Right ventricle myocardium inferior (tissue), 1 donor: ENCODE measurements at regions not wholly inside any gene's neighbourhood (a gene's known extent, or its start where the extent isn't known, plus 50 kb on each side); places are given as distances from the start of the nearest gene placed in this dataset.
A peak's percentile ranks its signal among the peaks of the same experiment; 100 is the strongest.

Experiments
- ATAC-seq: fragments of 200-7000 bp; cut with Tn5 transposase; one replicate; pipeline ENCODE4 v1.9.1; 2020; ENCODE audit warnings: mild to moderate bottlenecking, moderate library complexity
- DNase-seq: peaks from one replicate; pipeline ENCODE4 v3.0.0; 2021; ENCODE audit errors: missing footprints
- intact Hi-C: fragments of 100-400 bp; cut with DNase I; formaldehyde crosslinking; loops from one replicate; pipeline ENCODE4 v1.11.0; 2022
- donor health status: DM: no; HTN: yes; CAD: no; lungs with severe emphysema.

GRCh38 chr10:88097092-88097516 lies 233.7 kb downstream of the PTEN start:
- DNase-seq (peak; percentile 70), ATAC-seq (no peak)
- intact Hi-C loops: no loop called here

GRCh38 chr10:88097536-88097935 lies 234.1 kb downstream of the PTEN start:
- ATAC-seq: no peak
- intact Hi-C loops: no loop called here
- no peak for DNase-seq

- intact Hi-C loops: no loop called here
- ATAC-seq (no peak), DNase-seq (no peak)
These were observed 236.9 kb downstream of the PTEN start for GRCh38 chr10:88100281-88100680.

- no peak for DNase-seq
- intact Hi-C loops: no loop called here
- ATAC-seq: no peak
These were observed 238.2 kb downstream of the PTEN start for GRCh38 chr10:88101666-88102065.

DNA sequence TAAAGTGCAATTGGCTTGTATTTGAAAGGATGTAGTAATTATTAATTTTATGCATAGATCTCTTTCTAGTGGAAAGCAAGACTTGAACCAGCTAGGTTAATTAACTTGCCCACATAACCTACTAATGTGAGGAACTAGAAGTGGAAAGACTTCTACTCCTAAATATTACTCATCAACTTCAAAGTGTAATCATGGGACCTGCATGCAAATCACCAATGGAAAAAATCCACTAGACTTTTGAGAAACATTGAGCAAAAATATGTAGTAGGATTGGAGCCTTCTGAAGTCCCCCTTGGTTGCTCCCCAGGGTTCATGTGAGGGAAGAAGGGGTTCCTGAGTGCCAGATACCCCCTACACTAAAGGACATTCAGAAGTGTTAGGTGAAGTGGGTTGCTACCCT lies 240.2 kb downstream of the PTEN start:
- DNase-seq: no peak
- intact Hi-C loops: no loop called here
- no peak for ATAC-seq

GRCh38 chr10:88104223-88104622 lies 240.8 kb downstream of the PTEN start:
- no peak for DNase-seq
- ATAC-seq: no peak
- intact Hi-C loops: no loop called here

- DNase-seq: no peak
- no peak for ATAC-seq
- intact Hi-C loops: no loop called here
These were observed 242.9 kb downstream of the PTEN start for GRCh38 chr10:88106366-88106765.

DNA sequence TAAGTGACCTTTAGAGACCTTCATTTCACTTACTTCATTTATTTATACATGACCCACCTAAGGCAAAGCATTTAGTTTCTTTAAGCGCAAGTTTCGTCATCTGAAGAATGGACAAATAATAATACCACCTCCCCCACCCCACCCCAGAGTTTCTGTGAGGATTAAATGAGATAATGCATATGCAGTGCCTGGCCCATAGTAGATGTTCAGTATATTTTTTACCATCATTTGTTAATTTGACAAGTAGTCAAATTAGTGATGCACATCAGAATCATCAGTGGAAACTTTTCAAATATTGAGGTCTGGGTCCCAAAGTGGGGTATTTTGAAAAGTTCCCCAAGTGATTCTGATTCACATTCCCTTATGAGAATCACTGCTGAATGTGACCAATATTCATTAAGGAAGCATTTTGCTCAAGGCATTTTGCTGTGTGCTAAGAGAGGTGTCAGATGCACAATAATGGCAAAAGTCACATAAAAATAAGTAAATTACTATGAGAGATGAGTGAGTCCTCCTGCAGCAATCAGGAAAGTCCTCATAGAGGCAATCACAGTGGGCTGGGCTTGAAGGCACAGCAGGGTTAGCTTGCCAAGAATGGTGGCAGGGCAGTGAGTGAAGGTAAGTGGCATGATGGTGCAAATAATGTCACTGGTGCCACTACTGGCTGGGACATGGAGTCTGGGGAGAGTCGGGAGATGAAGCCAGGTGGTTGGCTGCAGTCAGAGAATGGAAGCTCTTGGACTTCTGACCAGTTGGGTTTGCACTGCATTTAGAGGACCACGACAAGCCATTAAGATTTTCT lies 244.1 kb downstream of the PTEN start:
- ATAC-seq (no peak), DNase-seq (no peak)
- intact Hi-C loops: no loop called here

DNA sequence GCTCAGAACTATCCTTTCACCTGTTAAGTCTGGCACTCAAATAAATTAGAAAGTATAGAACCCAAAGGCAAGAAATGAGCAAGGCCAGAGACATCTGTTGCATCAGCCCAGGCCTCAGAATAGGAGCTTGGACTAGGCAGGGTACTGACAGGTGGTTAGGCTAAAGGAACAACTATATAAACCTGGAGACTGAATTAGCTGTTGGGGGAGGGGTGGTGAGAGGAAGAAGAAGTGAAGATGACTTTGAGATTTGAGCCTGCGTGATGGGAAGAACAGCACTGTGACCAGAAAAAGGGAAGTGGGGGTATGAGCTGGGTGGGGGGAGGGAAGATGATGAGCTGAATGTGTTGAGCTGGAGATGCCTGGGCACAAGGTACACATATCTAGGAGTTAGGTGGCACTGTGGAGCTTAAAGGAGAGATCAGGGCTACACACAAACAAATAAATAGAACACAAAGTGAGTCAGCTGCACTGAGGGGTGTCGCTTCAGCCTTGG lies 244.7 kb downstream of the PTEN start:
- ATAC-seq: peak; percentile 26
- intact Hi-C loops: no loop called here
- no peak for DNase-seq

DNA sequence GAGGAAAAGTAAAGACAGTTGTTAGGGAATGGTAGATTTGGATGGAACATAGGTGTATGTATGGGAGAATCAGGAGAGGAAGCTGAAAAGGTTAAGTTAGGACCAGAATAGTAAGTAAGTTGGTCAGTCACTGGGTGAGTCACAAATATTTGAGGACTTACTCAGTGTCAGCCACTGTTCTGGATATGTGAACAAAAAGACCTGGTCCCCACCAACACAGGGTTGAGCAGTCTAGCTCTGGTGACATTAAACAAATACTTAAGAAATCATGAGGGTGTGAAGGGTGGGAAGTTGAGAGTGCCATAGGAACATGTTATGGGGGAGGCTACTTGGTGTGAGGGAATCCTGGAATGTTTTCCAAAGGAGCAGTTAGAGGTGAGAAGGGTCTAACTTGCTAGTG lies 246.9 kb downstream of the PTEN start:
- intact Hi-C loops: loop anchor here (5.0 to 10.0 kb wide), 2 partner anchors 248 to 274 kb away; partner anchors contain the start of genes KLLN and PTEN
- ATAC-seq (no peak), DNase-seq (no peak)

DNA sequence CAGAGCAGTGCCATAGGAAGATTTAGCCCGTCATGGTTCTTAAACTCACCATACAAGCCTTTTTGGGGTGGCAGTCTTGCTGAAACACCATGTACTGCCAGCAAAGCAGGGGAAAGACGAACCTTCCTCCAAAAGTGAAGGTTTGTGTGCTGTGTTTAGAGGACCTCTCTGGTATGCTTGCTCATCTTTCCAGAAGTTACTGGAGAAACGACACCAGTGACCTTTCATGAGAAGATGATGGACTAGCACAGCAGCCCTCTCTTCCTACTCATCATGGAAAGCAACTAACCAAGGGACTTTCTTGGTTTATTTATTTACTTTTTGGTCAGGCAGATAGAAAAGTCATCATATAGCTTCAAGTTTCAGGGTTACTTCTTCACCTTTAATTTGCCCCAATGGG lies 247.4 kb downstream of the PTEN start:
- intact Hi-C loops: loop anchor here (5.0 to 10.0 kb wide), 2 partner anchors 249 to 274 kb away; partner anchors contain the start of genes KLLN and PTEN
- DNase-seq: no peak
- no peak for ATAC-seq

- no peak for DNase-seq
- ATAC-seq: no peak
- intact Hi-C loops: loop anchor here (5.0 to 10.0 kb wide), 2 partner anchors 249 to 274 kb away; partner anchors contain the start of genes KLLN and PTEN
These were observed 247.9 kb downstream of the PTEN start for GRCh38 chr10:88111294-88111693.

- ATAC-seq (peak; percentile 66), DNase-seq (peak; percentile 75)
- intact Hi-C loops: loop anchor here (5.0 to 10.0 kb wide), 2 partner anchors 251 to 272 kb away; partner anchors contain the start of genes KLLN and PTEN
These were observed 249.8 kb downstream of the PTEN start for GRCh38 chr10:88113232-88113631.

- ATAC-seq (peak; percentile 13), DNase-seq (no peak)
- intact Hi-C loops: loop anchor here (5.0 to 10.0 kb wide), 2 partner anchors 251 to 271 kb away; partner anchors contain the start of genes KLLN and PTEN
These were observed 250.3 kb downstream of the PTEN start for GRCh38 chr10:88113657-88114272.

GRCh38 chr10:88114368-88114767 lies 250.9 kb downstream of the PTEN start:
- ATAC-seq (peak; percentile 80), DNase-seq (no peak)
- intact Hi-C loops: loop anchor here (5.0 to 10.0 kb wide), 2 partner anchors 252 to 270 kb away; partner anchors contain the start of genes KLLN and PTEN

DNA sequence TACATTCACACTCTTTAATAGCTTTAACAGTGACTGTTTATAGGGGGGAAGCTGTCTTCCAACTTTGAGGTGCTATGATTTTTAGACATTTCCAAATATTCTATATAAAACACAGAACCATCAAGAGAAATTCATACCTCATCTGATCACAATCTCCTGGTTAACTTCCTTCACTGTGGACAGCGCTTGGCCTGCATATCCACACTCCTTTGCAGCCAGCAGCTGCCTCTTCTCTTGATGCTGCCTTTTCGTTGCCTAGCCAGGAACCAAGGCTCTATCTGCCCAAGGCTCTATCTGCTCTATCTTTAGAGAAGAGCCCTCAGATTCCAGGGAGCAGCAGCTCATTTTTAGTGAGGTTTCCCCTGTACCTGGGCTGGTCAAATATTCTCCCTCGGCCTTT lies 252.0 kb downstream of the PTEN start:
- no peak for ATAC-seq
- no peak for DNase-seq
- intact Hi-C loops: loop anchor here (10.0 kb wide), 1 partner anchor 269 kb away; no protein-coding TSS in a partner anchor

- ATAC-seq: no peak
- DNase-seq: no peak
- intact Hi-C loops: loop anchor here (10.0 kb wide), 1 partner anchor 269 kb away; no protein-coding TSS in a partner anchor
These were observed 252.5 kb downstream of the PTEN start for GRCh38 chr10:88115968-88116367.

GRCh38 chr10:88116481-88116880 lies 253.1 kb downstream of the PTEN start:
- DNase-seq: no peak
- intact Hi-C loops: loop anchor here (10.0 kb wide), 1 partner anchor 268 kb away; no protein-coding TSS in a partner anchor
- ATAC-seq: no peak

DNA sequence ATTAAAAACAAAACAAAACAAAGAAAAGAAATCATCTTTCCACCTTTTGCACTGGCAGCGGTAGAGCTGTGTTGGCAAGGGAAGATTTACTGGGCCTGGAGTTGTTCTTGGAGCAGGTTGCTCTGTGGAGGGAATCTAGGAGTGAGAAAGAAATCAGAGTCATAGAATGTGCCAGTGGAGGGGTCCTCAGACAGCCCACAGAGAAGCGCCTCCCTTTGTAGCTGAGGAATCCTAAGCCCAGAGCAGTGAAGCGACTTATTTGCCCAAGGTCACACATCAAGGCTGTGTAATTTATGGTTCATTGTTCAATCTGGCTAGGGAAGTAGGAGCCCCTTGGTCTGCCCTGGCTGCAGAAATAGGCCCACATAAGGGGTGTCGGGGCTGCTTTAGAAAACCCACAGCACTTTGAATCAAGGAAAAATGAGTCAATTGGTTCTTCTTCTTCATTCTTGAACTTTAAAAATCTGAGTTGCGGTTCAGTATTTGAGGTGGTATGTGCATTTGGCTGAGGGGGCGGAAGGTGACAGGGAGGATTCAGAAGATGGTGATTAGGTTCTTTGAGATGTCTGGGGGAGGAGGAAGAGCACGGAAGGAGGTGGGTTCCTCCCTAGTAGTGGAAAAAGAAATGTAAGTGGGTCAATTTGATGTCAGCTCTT lies 253.7 kb downstream of the PTEN start:
- ATAC-seq (no peak), DNase-seq (no peak)
- intact Hi-C loops: loop anchor here (10.0 kb wide), 1 partner anchor 268 kb away; no protein-coding TSS in a partner anchor
